ENCODE measurements at regions not wholly inside any gene's neighbourhood (a gene's known extent, or its start where the extent isn't known, plus 50 kb on each side); places are given as distances from the start of the nearest gene placed in this dataset.
"Not testable (repeated sequence)": the region's sequence is repeated elsewhere in the genome, so short reads cannot be mapped to it uniquely, and the experiment has no call there.

- TF ChIP-seq, protein P1, sequence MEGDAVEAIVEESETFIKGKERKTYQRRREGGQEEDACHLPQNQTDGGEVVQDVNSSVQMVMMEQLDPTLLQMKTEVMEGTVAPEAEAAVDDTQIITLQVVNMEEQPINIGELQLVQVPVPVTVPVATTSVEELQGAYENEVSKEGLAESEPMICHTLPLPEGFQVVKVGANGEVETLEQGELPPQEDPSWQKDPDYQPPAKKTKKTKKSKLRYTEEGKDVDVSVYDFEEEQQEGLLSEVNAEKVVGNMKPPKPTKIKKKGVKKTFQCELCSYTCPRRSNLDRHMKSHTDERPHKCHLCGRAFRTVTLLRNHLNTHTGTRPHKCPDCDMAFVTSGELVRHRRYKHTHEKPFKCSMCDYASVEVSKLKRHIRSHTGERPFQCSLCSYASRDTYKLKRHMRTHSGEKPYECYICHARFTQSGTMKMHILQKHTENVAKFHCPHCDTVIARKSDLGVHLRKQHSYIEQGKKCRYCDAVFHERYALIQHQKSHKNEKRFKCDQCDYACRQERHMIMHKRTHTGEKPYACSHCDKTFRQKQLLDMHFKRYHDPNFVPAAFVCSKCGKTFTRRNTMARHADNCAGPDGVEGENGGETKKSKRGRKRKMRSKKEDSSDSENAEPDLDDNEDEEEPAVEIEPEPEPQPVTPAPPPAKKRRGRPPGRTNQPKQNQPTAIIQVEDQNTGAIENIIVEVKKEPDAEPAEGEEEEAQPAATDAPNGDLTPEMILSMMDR (IDR thresholded peaks at IDR 0.05): no peak
- Histone ChIP-seq H3K27me3 (no peaks in the 10 kb centered on the region), H3K4me3 (no peak overlapping the region), H3K27ac (no peak overlapping the region), H3K4me1 (no peaks in the 10 kb centered on the region), H3K36me3 (no peaks in the 10 kb centered on the region), H3K9me3 (no peaks in the 10 kb centered on the region)
- no peak for ATAC-seq
- peak in 1 of 4 donors; percentile 17 for DNase-seq
- intact Hi-C loops (cut with DNase I): no loop called here
Observed at GRCh38 chr3:164741869-164742268, 336.4 kb downstream of the SI start.

DNA sequence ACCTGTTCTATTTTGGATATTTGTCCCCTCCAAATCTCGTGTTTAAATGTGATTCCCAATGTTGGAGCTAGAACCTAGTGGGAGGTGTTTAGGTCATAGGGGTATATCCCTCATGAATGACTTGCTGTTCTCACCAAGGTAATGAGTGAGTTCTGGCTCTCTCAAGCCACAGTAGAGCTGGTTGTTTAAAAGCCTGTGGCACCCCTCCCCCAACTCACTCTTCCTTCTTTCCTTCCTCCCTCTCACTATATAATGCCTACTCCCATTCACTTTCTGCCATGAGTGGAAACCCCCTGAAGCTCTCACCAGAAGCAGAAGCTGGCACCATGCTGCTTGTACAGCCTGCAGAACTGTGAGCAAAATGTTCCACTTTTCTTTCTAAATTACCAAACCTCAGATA, 341.1 kb downstream of the SI start:
- no peak overlapping the region for H3K4me3 ChIP-seq
- H3K27me3 ChIP-seq: no peaks in the 10 kb centered on the region
- H3K27ac ChIP-seq: no peak overlapping the region
- H3K4me1 ChIP-seq: no peaks in the 10 kb centered on the region
- H3K9me3 ChIP-seq: no peaks in the 10 kb centered on the region
- intact Hi-C loops (cut with DNase I): no loop called here
- ATAC-seq: no peak
- DNase-seq: no peak
- TF ChIP-seq, protein P1 (IDR thresholded peaks at IDR 0.05): no peak
- H3K36me3 ChIP-seq: no peaks in the 10 kb centered on the region

- DNase-seq: no peak
- no peaks in the 10 kb centered on the region for H3K27me3 ChIP-seq
- H3K4me1 ChIP-seq: no peaks in the 10 kb centered on the region
- TF ChIP-seq, protein P1 (IDR thresholded peaks at IDR 0.05): no peak
- ATAC-seq: no peak
- no peaks in the 10 kb centered on the region for H3K36me3 ChIP-seq
- intact Hi-C loops (cut with DNase I): no loop called here
- no peaks in the 10 kb centered on the region for H3K9me3 ChIP-seq
- H3K4me3 ChIP-seq: no peak overlapping the region
- H3K27ac ChIP-seq: no peak overlapping the region
Observed at GRCh38 chr3:164732166-164732565, 346.1 kb downstream of the SI start.

- H3K27me3 ChIP-seq: no peaks in the 10 kb centered on the region
- no peaks in the 10 kb centered on the region for H3K4me1 ChIP-seq
- intact Hi-C loops (cut with DNase I): no loop called here
- no peak overlapping the region for H3K4me3 ChIP-seq
- no peaks in the 10 kb centered on the region for H3K36me3 ChIP-seq
- TF ChIP-seq, protein P1 (IDR thresholded peaks at IDR 0.05): no peak
- H3K27ac ChIP-seq: no peak overlapping the region
- ATAC-seq (no peak), DNase-seq (no peak)
- no peaks in the 10 kb centered on the region for H3K9me3 ChIP-seq
Observed at GRCh38 chr3:164730815-164731360, 347.4 kb downstream of the SI start.

- ATAC-seq: no peak
- Histone ChIP-seq H3K4me1 (no peaks in the 10 kb centered on the region), H3K9me3 (no peaks in the 10 kb centered on the region), H3K36me3 (no peaks in the 10 kb centered on the region), H3K27me3 (no peaks in the 10 kb centered on the region), H3K27ac (no peak overlapping the region), H3K4me3 (no peak overlapping the region)
- DNase-seq: no peak
- intact Hi-C loops (cut with DNase I): no loop called here
- TF ChIP-seq, protein P1 (IDR thresholded peaks at IDR 0.05): no peak
Observed at GRCh38 chr3:164723396-164723795, 354.9 kb downstream of the SI start.

GRCh38 chr3:164702808-164703207, 375.5 kb downstream of the SI start:
- H3K9me3 ChIP-seq; intact Hi-C loops (cut with DNase I); H3K36me3 ChIP-seq; H3K4me3 ChIP-seq; H3K4me1 ChIP-seq; DNase-seq; H3K27me3 ChIP-seq; ATAC-seq; H3K27ac ChIP-seq: not testable (repeated sequence)

Measured in left lung (tissue), 4 donors.